GM19035 (cell line): ENCODE measurements at regions not wholly inside any gene's neighbourhood (a gene's known extent, or its start where the extent isn't known, plus 50 kb on each side); places are given as distances from the start of the nearest gene placed in this dataset.
"Not testable (repeated sequence)": the region's sequence is repeated elsewhere in the genome, so short reads cannot be mapped to it uniquely, and the experiment has no call there.

Experiments used
- ATAC-seq: cut with Tn5 transposase; IDR thresholded peaks from one replicate; pipeline ENCODE4 v1.9.1; 2021; ENCODE audit not compliant: unreplicated experiment

- no peak for ATAC-seq
Measured at GRCh38 chr2:4965556-4966320, 726.4 kb upstream of the SOX11 start.

- ATAC-seq: no peak
Measured at GRCh38 chr2:4967206-4967605, 725.0 kb upstream of the SOX11 start.

- no peak for ATAC-seq
Measured at GRCh38 chr2:4972472-4972871, 719.7 kb upstream of the SOX11 start.

GRCh38 chr2:4973354-4973753, 718.8 kb upstream of the SOX11 start:
- ATAC-seq: no peak

- ATAC-seq: no peak
Measured at GRCh38 chr2:4973973-4974372, 718.2 kb upstream of the SOX11 start.

- no peak for ATAC-seq
Measured at GRCh38 chr2:4976407-4976806, 715.8 kb upstream of the SOX11 start.

GRCh38 chr2:4979111-4979510, 713.1 kb upstream of the SOX11 start:
- ATAC-seq: no peak

- no peak for ATAC-seq
Measured at GRCh38 chr2:4980995-4981394, 711.2 kb upstream of the SOX11 start.

GRCh38 chr2:4981802-4982409, 710.3 kb upstream of the SOX11 start:
- no peak for ATAC-seq

GRCh38 chr2:4988444-4988843, 703.7 kb upstream of the SOX11 start:
- ATAC-seq: not testable (repeated sequence)

- no peak for ATAC-seq
Measured at GRCh38 chr2:4992226-4992625, 700.0 kb upstream of the SOX11 start.

GRCh38 chr2:4995466-4995865, 696.7 kb upstream of the SOX11 start:
- no peak for ATAC-seq

- ATAC-seq: no peak
Measured at GRCh38 chr2:5007596-5007995, 684.6 kb upstream of the SOX11 start.

GRCh38 chr2:5019324-5019723, 672.9 kb upstream of the SOX11 start:
- no peak for ATAC-seq

- no peak for ATAC-seq
Measured at GRCh38 chr2:5020116-5020875, 671.9 kb upstream of the SOX11 start.

- no peak for ATAC-seq
Measured at GRCh38 chr2:5021136-5021535, 671.0 kb upstream of the SOX11 start.

GRCh38 chr2:5022061-5022460, 670.1 kb upstream of the SOX11 start:
- ATAC-seq: no peak

- ATAC-seq: not testable (repeated sequence)
Measured at GRCh38 chr2:5022708-5023635, 669.2 kb upstream of the SOX11 start.

GRCh38 chr2:5026571-5027234, 665.5 kb upstream of the SOX11 start:
- ATAC-seq: no peak

GRCh38 chr2:5035057-5035488, 657.1 kb upstream of the SOX11 start:
- ATAC-seq: no peak
